GM12891 (cell line): ENCODE measurements at regions not wholly inside any gene's neighbourhood (a gene's known extent, or its start where the extent isn't known, plus 50 kb on each side); places are given as distances from the start of the nearest gene placed in this dataset.

Experiments
- PAX5 ChIP-seq: IDR thresholded peaks from 2 replicates; pipeline ENCODE4 v1.6.1; 2011; ENCODE audit warnings: low read length, moderate library complexity, mild to moderate bottlenecking; ENCODE audit not compliant: insufficient read depth, severe bottlenecking
- POLR2A ChIP-seq: IDR thresholded peaks from 2 replicates; pipeline ENCODE4 v1.6.1; 2011; ENCODE audit warnings: low read depth, low read length, control low read depth
- POLR2AphosphoS5 ChIP-seq: IDR thresholded peaks from 2 replicates; pipeline ENCODE4 v1.6.1; 2011; ENCODE audit warnings: low read depth, low read length, control low read depth
- POU2F2 ChIP-seq: IDR thresholded peaks from 2 replicates; pipeline ENCODE4 v1.6.1; 2011; ENCODE audit warnings: low read depth, mild to moderate bottlenecking, control low read depth, low read length, moderate library complexity
- SPI1 ChIP-seq: IDR thresholded peaks from 2 replicates; pipeline ENCODE4 v1.6.1; 2011; ENCODE audit warnings: low read depth, low read length, control low read depth
- TAF1 ChIP-seq: IDR thresholded peaks from 2 replicates; pipeline ENCODE4 v1.6.1; 2011; ENCODE audit warnings: low read depth, low read length, control low read depth

DNA sequence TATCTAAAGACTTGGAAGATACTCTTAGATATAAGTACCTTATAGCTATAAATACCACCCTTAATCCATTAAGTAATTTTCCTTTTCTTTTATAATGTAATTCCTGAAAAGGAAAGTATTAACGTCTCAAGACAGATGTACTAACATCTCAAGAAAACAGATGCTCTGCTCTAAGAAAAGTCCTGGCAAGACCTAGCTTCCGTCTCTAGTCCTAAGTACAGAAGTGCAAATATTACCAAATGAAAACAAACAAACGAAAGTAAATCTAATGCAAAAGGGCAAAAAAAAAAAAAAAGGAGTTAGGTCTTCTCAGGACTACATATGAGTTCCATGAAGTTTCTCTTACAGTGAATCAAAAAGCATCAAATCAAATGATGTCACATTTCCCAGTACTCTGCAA is 106.8 kb upstream of the PDE10A start:
- TF ChIP-seq PAX5 (no peak), POLR2A (no peak), POLR2AphosphoS5 (no peak), TAF1 (no peak), SPI1 (no peak), POU2F2 (no peak)
